ENCODE measurements at regions not wholly inside any gene's neighbourhood (a gene's known extent, or its start where the extent isn't known, plus 50 kb on each side); places are given as distances from the start of the nearest gene placed in this dataset.

DNA sequence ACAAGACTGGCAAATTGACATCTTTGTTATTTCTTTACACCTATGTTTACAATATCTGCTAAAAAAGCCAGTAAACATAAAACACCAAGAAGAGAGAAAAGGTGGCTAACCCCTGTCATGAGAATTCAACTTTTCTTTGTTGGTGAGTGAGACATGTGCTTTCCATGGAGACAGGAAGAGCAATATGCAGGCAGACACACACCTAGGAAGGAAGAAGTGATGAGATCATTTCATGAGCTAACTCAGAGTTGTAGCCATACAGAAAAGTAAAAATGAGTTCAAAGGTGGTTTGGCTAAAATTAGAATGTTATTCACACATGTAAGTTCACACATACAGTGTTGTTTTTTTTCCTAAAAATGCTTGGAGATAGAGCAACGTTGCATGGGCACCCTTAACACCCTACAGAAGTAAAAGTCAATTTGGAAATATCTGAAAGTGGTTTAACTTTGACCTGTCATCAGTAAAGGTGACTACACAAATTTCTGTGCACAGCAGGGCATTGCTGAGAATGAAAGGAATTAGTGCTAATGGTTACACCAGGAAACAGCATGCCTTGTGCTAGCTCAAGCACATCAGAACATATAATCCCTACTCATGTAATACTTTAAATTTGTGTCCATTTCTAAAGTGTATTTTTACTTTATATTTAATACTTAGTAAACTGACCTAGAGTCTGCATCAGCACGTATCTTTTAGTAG is 557.6 kb downstream of the CBLN2 start:
- no peak for FAIRE-seq
- no peak overlapping the region for H3K4me3 ChIP-seq (ENCODE audit: low read length in 3 of 3)
- DNase-seq = no peak
- H3K9me3 ChIP-seq (ENCODE audit: control insufficient read depth in 2 of 3, insufficient read depth in 1 of 3, low read length in 3 of 3) = peaks cover 0 to 8% (median 0%) of the 10 kb centered on the region in 3 donors
- H3K4me1 ChIP-seq (ENCODE audit: control insufficient read depth in 2 of 3, insufficient read depth in 2 of 3, low read depth in 1 of 3, low read length in 3 of 3) = no peaks in the 10 kb centered on the region
- intact Hi-C loops (cut with DNase I) = no loop called here
- TF ChIP-seq CTCF (IDR thresholded peaks at IDR 0.05; ENCODE audit: borderline replicate concordance, extremely low read depth, insufficient read depth) = no peak
- no peak overlapping the region for H3K9ac ChIP-seq (ENCODE audit: low read length in 3 of 3)
- no peaks in the 10 kb centered on the region for H3K36me3 ChIP-seq (ENCODE audit: control insufficient read depth in 2 of 3, insufficient read depth in 3 of 3, low read length in 3 of 3)
- H3K27me3 ChIP-seq (ENCODE audit: control insufficient read depth, insufficient read depth, low read length) = no peaks in the 10 kb centered on the region
- no peak overlapping the region for H3K27ac ChIP-seq (ENCODE audit: low read depth in 2 of 2, low read length in 2 of 2)

DNA sequence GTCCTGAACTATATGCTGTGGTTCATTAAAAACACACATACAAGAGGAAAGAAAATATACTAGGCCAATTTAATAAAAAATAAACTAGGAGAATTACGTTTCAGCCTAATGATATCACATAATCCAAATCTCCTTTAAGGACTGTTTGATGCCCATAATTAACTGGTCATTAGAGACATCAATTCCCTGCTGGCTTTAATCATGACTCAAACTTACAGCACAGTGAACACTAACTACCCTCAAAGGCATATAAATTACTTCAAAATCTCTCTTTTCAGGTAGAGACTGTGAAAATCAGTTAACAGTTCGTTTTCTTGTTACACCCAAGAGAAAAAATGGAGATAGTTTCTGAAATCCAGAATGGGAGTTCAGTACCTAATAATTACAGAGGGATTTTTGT is 567.4 kb downstream of the CBLN2 start:
- intact Hi-C loops (cut with DNase I) = no loop called here

GRCh38 chr18:71966791-71967190 is 577.4 kb downstream of the CBLN2 start:
- Histone ChIP-seq H3K27me3 (ENCODE audit: control insufficient read depth, insufficient read depth, low read length) (no peaks in the 10 kb centered on the region), H3K27ac (ENCODE audit: low read depth in 2 of 2, low read length in 2 of 2) (no peak overlapping the region), H3K4me1 (ENCODE audit: control insufficient read depth in 2 of 3, insufficient read depth in 2 of 3, low read depth in 1 of 3, low read length in 3 of 3) (no peaks in the 10 kb centered on the region), H3K9me3 (ENCODE audit: control insufficient read depth in 2 of 3, insufficient read depth in 1 of 3, low read length in 3 of 3) (no peaks in the 10 kb centered on the region), H3K9ac (ENCODE audit: low read length in 3 of 3) (no peak overlapping the region), H3K36me3 (ENCODE audit: control insufficient read depth in 2 of 3, insufficient read depth in 3 of 3, low read length in 3 of 3) (no peaks in the 10 kb centered on the region), H3K4me3 (ENCODE audit: low read length in 3 of 3) (no peak overlapping the region)
- intact Hi-C loops (cut with DNase I) = no loop called here
- DNase-seq = no peak
- no peak for TF ChIP-seq CTCF (IDR thresholded peaks at IDR 0.05; ENCODE audit: borderline replicate concordance, extremely low read depth, insufficient read depth)
- no peak for FAIRE-seq

More for the DNA sequence above, 567.4 kb downstream of the CBLN2 start:
- no peaks in the 10 kb centered on the region for H3K27me3 ChIP-seq (ENCODE audit: control insufficient read depth, insufficient read depth, low read length)
- no peak overlapping the region for H3K9ac ChIP-seq (ENCODE audit: low read length in 3 of 3)
- H3K4me3 ChIP-seq (ENCODE audit: low read length in 3 of 3) = no peak overlapping the region
- no peaks in the 10 kb centered on the region for H3K4me1 ChIP-seq (ENCODE audit: control insufficient read depth in 2 of 3, insufficient read depth in 2 of 3, low read depth in 1 of 3, low read length in 3 of 3)
- no peaks in the 10 kb centered on the region for H3K36me3 ChIP-seq (ENCODE audit: control insufficient read depth in 2 of 3, insufficient read depth in 3 of 3, low read length in 3 of 3)
- H3K9me3 ChIP-seq (ENCODE audit: control insufficient read depth in 2 of 3, insufficient read depth in 1 of 3, low read length in 3 of 3) = no peaks in the 10 kb centered on the region
- FAIRE-seq (no peak), DNase-seq (no peak)
- TF ChIP-seq CTCF (IDR thresholded peaks at IDR 0.05; ENCODE audit: borderline replicate concordance, extremely low read depth, insufficient read depth) = no peak
- no peak overlapping the region for H3K27ac ChIP-seq (ENCODE audit: low read depth in 2 of 2, low read length in 2 of 2)

- Histone ChIP-seq H3K9ac (ENCODE audit: low read length in 3 of 3) (no peak overlapping the region), H3K27me3 (ENCODE audit: control insufficient read depth, insufficient read depth, low read length) (no peaks in the 10 kb centered on the region), H3K36me3 (ENCODE audit: control insufficient read depth in 2 of 3, insufficient read depth in 3 of 3, low read length in 3 of 3) (no peaks in the 10 kb centered on the region), H3K27ac (ENCODE audit: low read depth in 2 of 2, low read length in 2 of 2) (no peak overlapping the region), H3K4me1 (ENCODE audit: control insufficient read depth in 2 of 3, insufficient read depth in 2 of 3, low read depth in 1 of 3, low read length in 3 of 3) (no peaks in the 10 kb centered on the region), H3K4me3 (ENCODE audit: low read length in 3 of 3) (no peak overlapping the region), H3K9me3 (ENCODE audit: control insufficient read depth in 2 of 3, insufficient read depth in 1 of 3, low read length in 3 of 3) (no peaks in the 10 kb centered on the region)
- FAIRE-seq (no peak), DNase-seq (no peak)
- no peak for TF ChIP-seq CTCF (IDR thresholded peaks at IDR 0.05; ENCODE audit: borderline replicate concordance, extremely low read depth, insufficient read depth)
- intact Hi-C loops (cut with DNase I) = no loop called here
Measured at GRCh38 chr18:71958605-71959004, 585.5 kb downstream of the CBLN2 start.
